NT2/D1 (cell line): ENCODE measurements at regions not wholly inside any gene's neighbourhood (a gene's known extent, or its start where the extent isn't known, plus 50 kb on each side); places are given as distances from the start of the nearest gene placed in this dataset.

Experiments
- SUZ12 ChIP-seq: IDR thresholded peaks from 2 replicates; pipeline ENCODE4 v1.6.1; 2011; ENCODE audit not compliant: insufficient read length, insufficient read depth; ENCODE audit errors: extremely low read depth
- YY1 ChIP-seq: IDR thresholded peaks from 2 replicates; pipeline ENCODE4 v1.6.1; 2011; ENCODE audit not compliant: insufficient read length, insufficient read depth

- TF ChIP-seq YY1: no peak
- TF ChIP-seq SUZ12: no peak
These were observed 148.7 kb downstream of the PTCHD1 start for GRCh38 chrX:23483396-23483795.
